ENCODE measurements at regions not wholly inside any gene's neighbourhood (a gene's known extent, or its start where the extent isn't known, plus 50 kb on each side); places are given as distances from the start of the nearest gene placed in this dataset.

GRCh38 chr3:124611520-124611919 is 118.7 kb upstream of the UMPS start:
- no peaks in the 10 kb centered on the region for H3K4me1 Mint-ChIP-seq
- DNase-seq: no peak
- no peaks in the 10 kb centered on the region for H3K27me3 Mint-ChIP-seq (ENCODE audit: low read depth, poor library complexity)
- TF ChIP-seq, protein P1, sequence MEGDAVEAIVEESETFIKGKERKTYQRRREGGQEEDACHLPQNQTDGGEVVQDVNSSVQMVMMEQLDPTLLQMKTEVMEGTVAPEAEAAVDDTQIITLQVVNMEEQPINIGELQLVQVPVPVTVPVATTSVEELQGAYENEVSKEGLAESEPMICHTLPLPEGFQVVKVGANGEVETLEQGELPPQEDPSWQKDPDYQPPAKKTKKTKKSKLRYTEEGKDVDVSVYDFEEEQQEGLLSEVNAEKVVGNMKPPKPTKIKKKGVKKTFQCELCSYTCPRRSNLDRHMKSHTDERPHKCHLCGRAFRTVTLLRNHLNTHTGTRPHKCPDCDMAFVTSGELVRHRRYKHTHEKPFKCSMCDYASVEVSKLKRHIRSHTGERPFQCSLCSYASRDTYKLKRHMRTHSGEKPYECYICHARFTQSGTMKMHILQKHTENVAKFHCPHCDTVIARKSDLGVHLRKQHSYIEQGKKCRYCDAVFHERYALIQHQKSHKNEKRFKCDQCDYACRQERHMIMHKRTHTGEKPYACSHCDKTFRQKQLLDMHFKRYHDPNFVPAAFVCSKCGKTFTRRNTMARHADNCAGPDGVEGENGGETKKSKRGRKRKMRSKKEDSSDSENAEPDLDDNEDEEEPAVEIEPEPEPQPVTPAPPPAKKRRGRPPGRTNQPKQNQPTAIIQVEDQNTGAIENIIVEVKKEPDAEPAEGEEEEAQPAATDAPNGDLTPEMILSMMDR (IDR thresholded peaks at IDR 0.05): no peak
- H3K9me3 Mint-ChIP-seq: no peaks in the 10 kb centered on the region
- no peaks in the 10 kb centered on the region for H3K36me3 Mint-ChIP-seq (ENCODE audit: low read depth)
- H3K27ac Mint-ChIP-seq: no peak overlapping the region
- H3K4me3 Mint-ChIP-seq: no peak overlapping the region

GRCh38 chr3:124615896-124616543 is 114.2 kb upstream of the UMPS start:
- H3K4me3 Mint-ChIP-seq: no peak overlapping the region
- TF ChIP-seq, protein P1 (IDR thresholded peaks at IDR 0.05): no peak
- DNase-seq: no peak
- peaks cover 6% of the 10 kb centered on the region for H3K27me3 Mint-ChIP-seq (ENCODE audit: low read depth, poor library complexity)
- H3K9me3 Mint-ChIP-seq: no peaks in the 10 kb centered on the region
- peaks cover 9% of the 10 kb centered on the region for H3K36me3 Mint-ChIP-seq (ENCODE audit: low read depth)
- H3K4me1 Mint-ChIP-seq: peaks cover 8% of the 10 kb centered on the region
- H3K27ac Mint-ChIP-seq: no peak overlapping the region

DNA sequence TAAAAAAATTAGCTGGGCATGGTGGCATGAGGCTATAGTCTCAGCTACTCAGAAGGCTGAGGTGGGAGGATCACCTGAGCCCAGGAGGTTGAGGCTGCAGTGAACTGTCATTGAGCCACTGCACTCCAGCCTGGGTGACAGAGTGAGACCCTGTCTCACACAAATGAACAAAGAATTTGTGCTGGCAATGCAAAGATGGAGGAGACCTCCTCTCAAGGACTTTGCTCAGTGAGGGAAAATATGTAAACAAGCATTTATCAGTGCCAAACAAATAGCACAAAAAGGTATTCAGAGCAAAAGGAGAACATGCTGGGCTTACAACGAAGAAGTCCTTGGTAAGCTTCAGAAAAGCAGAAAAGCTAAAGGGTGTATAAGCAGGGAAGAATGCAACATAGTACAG is 113.1 kb upstream of the UMPS start:
- Mint-ChIP-seq H3K27me3 (ENCODE audit: low read depth, poor library complexity) (peaks cover 6% of the 10 kb centered on the region), H3K4me3 (no peak overlapping the region), H3K27ac (no peak overlapping the region)

DNA sequence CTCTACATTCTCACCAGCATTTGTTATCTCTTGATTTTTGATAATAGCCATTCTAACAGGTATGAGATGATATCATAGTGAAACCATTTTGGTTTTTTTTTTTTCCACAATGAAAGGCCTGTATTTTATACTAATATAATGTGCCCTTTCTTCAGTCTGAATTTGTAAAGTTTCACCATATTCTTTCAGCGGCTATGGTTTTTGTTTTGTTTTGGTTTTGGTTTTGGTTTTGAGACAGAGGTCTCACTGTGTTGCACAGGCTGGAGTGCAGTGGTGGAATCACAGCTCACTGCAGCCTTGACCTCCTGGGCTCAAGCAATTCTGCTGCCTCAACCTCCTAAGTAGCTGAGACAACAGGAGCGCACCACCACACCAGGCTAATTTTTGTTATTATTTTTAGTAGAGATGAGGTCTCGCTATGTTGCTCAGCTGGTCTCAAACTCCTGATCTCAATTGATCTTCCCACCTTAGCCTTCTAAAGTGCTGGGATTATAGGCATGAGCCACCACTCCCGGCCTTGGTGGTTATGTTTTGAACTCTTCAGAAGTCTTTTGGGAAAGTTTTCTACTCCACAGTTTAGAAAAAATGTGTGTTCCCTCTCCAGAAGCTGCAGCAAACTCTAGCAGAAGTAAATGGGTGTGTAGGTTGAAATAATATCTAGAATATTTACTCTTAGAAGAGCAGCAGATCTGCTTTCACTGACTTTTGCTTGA is 110.2 kb upstream of the UMPS start:
- no peak overlapping the region for H3K27ac Mint-ChIP-seq
- peaks cover 9% of the 10 kb centered on the region for H3K4me1 Mint-ChIP-seq
- TF ChIP-seq, protein P1 (IDR thresholded peaks at IDR 0.05): no peak
- peaks cover 6% of the 10 kb centered on the region for H3K27me3 Mint-ChIP-seq (ENCODE audit: low read depth, poor library complexity)
- no peaks in the 10 kb centered on the region for H3K9me3 Mint-ChIP-seq
- H3K4me3 Mint-ChIP-seq: no peak overlapping the region
- peaks cover 9% of the 10 kb centered on the region for H3K36me3 Mint-ChIP-seq (ENCODE audit: low read depth)
- no peak for DNase-seq

More for the DNA sequence above, 113.1 kb upstream of the UMPS start:
- Mint-ChIP-seq H3K4me1 (peaks cover 9% of the 10 kb centered on the region), H3K36me3 (ENCODE audit: low read depth) (peaks cover 9% of the 10 kb centered on the region), H3K9me3 (no peaks in the 10 kb centered on the region)
- DNase-seq: no peak
- TF ChIP-seq, protein P1 (IDR thresholded peaks at IDR 0.05): no peak

DNA sequence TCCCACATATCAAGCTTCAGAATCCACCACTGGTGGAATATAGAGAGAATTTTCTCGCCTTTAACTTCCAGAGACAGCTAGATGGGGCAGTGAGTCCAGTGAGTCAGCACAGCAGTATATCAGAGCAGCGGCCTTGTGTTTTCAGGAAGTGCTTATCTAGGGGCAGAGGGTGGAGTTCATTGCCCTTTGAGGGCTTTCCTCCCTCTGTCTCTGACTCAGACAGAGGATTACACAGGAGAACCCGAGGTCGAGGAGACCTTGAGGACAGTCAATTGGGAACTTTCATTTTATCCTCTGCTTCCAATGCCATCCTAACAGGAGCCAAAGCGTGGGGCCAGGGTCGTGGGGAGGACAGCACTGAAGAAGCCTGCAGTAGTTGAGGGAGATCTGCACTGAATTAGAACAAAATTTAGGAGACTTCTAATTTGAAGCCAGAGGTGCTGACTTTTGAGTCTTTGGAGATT is 109.6 kb upstream of the UMPS start:
- TF ChIP-seq, protein P1 (IDR thresholded peaks at IDR 0.05): no peak
- no peak for DNase-seq
- H3K4me3 Mint-ChIP-seq: no peak overlapping the region
- peaks cover 6% of the 10 kb centered on the region for H3K27me3 Mint-ChIP-seq (ENCODE audit: low read depth, poor library complexity)
- no peak overlapping the region for H3K27ac Mint-ChIP-seq
- no peaks in the 10 kb centered on the region for H3K9me3 Mint-ChIP-seq
- peaks cover 9% of the 10 kb centered on the region for H3K36me3 Mint-ChIP-seq (ENCODE audit: low read depth)
- H3K4me1 Mint-ChIP-seq: peaks cover 9% of the 10 kb centered on the region

Measured in nephron progenitor cell (in vitro differentiated cells).